Retinal pigment epithelial cell (primary cell): ENCODE measurements at regions not wholly inside any gene's neighbourhood (a gene's known extent, or its start where the extent isn't known, plus 50 kb on each side); places are given as distances from the start of the nearest gene placed in this dataset.

Source experiments
- DNase-seq: peaks from one replicate; pipeline ENCODE4 v3.0.0-alpha.2; 2010; ENCODE audit warnings: low read depth
- H3K4me3 ChIP-seq: 2 replicates; pipeline ENCODE4 v1.5.1; 2011; ENCODE audit warnings: mild to moderate bottlenecking, low read length, control low read depth, moderate library complexity
- CTCF ChIP-seq: conservative IDR thresholded peaks from 2 replicates; pipeline ENCODE4 v1.5.1; 2011; ENCODE audit warnings: low read depth, low read length, control low read depth, inconsistent platforms

GRCh38 chr2:118165595-118165994, 77.3 kb downstream of the INSIG2 start:
- TF ChIP-seq CTCF: no peak
- H3K4me3 ChIP-seq: no peak overlapping the region
- DNase-seq: no peak
